BJ (cell line): ENCODE measurements at regions not wholly inside any gene's neighbourhood (a gene's known extent, or its start where the extent isn't known, plus 50 kb on each side); places are given as distances from the start of the nearest gene placed in this dataset.

ENCODE experiments used
- CTCF ChIA-PET: fragments of 350-600 bp; formaldehyde crosslinking; extraction: SDS; loops from one replicate; lab custom pipeline; 2021; ENCODE audit warnings: antibody characterized with exemption, inconsistent platforms; lab: Yijun Ruan, JAX
- POLR2A ChIA-PET: fragments of 300-600 bp; sonication (Branson Sonifier 250); formaldehyde crosslinking; extraction: SDS; loops from one replicate; lab custom pipeline; 2021; ENCODE audit warnings: antibody characterized with exemption; lab: Charles Lee
- DNase-seq: peaks from one replicate; pipeline ENCODE4 v3.0.0-alpha.2; 2011; ENCODE audit warnings: low read depth
- H3K27me3 ChIP-seq: 2 replicates; pipeline ENCODE4 v1.6.0; 2011; ENCODE audit warnings: low read length; ENCODE audit not compliant: control insufficient read depth, insufficient read depth
- H3K36me3 ChIP-seq: 2 replicates; pipeline ENCODE4 v1.5.1; 2011; ENCODE audit warnings: low read length; ENCODE audit not compliant: control insufficient read depth, insufficient read depth
- H3K4me3 ChIP-seq: 2 replicates; pipeline ENCODE4 v1.5.1; 2011; ENCODE audit warnings: low read depth, mild to moderate bottlenecking, control low read depth, low read length
- CTCF ChIP-seq: IDR thresholded peaks from 2 replicates; pipeline ENCODE4 v1.5.1; 2011; ENCODE audit warnings: low read depth, mild to moderate bottlenecking, control low read depth, inconsistent platforms, low read length, moderate library complexity; ENCODE audit not compliant: insufficient read depth

- TF ChIP-seq CTCF, result no peak
- ChIA-PET POLR2A (interaction anchor here (0.6 kb wide), 1 partner anchor 37 kb away, joined by 3 read pairs; no protein-coding TSS in a partner anchor), CTCF (interaction anchor here (0.9 to 2.7 kb wide), 3 partner anchors 11 to 14 kb away, joined by 6 to 7 read pairs (median 7); no protein-coding TSS in a partner anchor)
- no peaks in the 10 kb centered on the region for H3K36me3 ChIP-seq
- H3K27me3 ChIP-seq, result no peaks in the 10 kb centered on the region
- DNase-seq, result no peak
- H3K4me3 ChIP-seq, result no peak overlapping the region
These were observed 107.1 kb downstream of the CEBPB start for GRCh38 chr20:50297498-50298376.

GRCh38 chr20:50298554-50299324 is 108.1 kb downstream of the CEBPB start:
- DNase-seq, result no peak
- POLR2A ChIA-PET, result no interaction called here
- H3K4me3 ChIP-seq, result no peak overlapping the region
- CTCF ChIA-PET, result no interaction called here
- no peaks in the 10 kb centered on the region for H3K27me3 ChIP-seq
- no peak for TF ChIP-seq CTCF
- H3K36me3 ChIP-seq, result no peaks in the 10 kb centered on the region

GRCh38 chr20:50299325-50299629 is 108.6 kb downstream of the CEBPB start:
- CTCF ChIA-PET, result no interaction called here
- no peak for DNase-seq
- H3K27me3 ChIP-seq, result no peaks in the 10 kb centered on the region
- no peak overlapping the region for H3K4me3 ChIP-seq
- POLR2A ChIA-PET, result no interaction called here
- H3K36me3 ChIP-seq, result no peaks in the 10 kb centered on the region
- no peak for TF ChIP-seq CTCF

- Histone ChIP-seq H3K4me3 (no peak overlapping the region), H3K27me3 (no peaks in the 10 kb centered on the region), H3K36me3 (no peaks in the 10 kb centered on the region)
- TF ChIP-seq CTCF, result no peak
- DNase-seq, result no peak
- ChIA-PET POLR2A (no interaction called here), CTCF (no interaction called here)
These were observed 110.5 kb downstream of the CEBPB start for GRCh38 chr20:50301165-50301564.

GRCh38 chr20:50301712-50302111 is 111.1 kb downstream of the CEBPB start:
- DNase-seq, result no peak
- Histone ChIP-seq H3K27me3 (no peaks in the 10 kb centered on the region), H3K36me3 (no peaks in the 10 kb centered on the region), H3K4me3 (no peak overlapping the region)
- POLR2A ChIA-PET, result no interaction called here
- no peak for TF ChIP-seq CTCF
- CTCF ChIA-PET, result no interaction called here
